Esophagus muscularis mucosa (tissue), 4 donors: ENCODE measurements at regions not wholly inside any gene's neighbourhood (a gene's known extent, or its start where the extent isn't known, plus 50 kb on each side); places are given as distances from the start of the nearest gene placed in this dataset.
"Not testable (repeated sequence)": the region's sequence is repeated elsewhere in the genome, so short reads cannot be mapped to it uniquely, and the experiment has no call there.

ENCODE experiments used
- DNase-seq: peaks from one replicate; pipeline ENCODE4 v3.0.0-alpha.2; 2017; ENCODE audit errors: extremely low spot score
- H3K27ac ChIP-seq, 4 donors: fragments of 200-600 bp; sonication (generic); replicated peaks in 1 of 4; 1 replicate in 3 of 4; 2 replicates in 1 of 4; pipeline ENCODE4 v1.5.1; 2016 to 2019; ENCODE audit warnings: mild to moderate bottlenecking in 1 of 4
- H3K27me3 ChIP-seq, 4 donors: fragments of 200-600 bp; sonication (generic); one replicate each; pipeline versions ENCODE4 v1.5.1 to v1.6.0; 2016 to 2019
- H3K36me3 ChIP-seq, 4 donors: fragments of 200-600 bp; sonication (generic); one replicate each; pipeline ENCODE4 v1.5.1; 2016 to 2019
- H3K4me1 ChIP-seq, 4 donors: fragments of 200-600 bp; sonication (generic); one replicate each; pipeline ENCODE4 v1.5.1; 2016 to 2019
- H3K4me3 ChIP-seq, 4 donors: fragments of 200-600 bp; sonication (generic); 1 replicate in 2 of 4; 2 replicates in 2 of 4; pipeline ENCODE4 v1.5.1; 2016 to 2019; ENCODE audit warnings: mild to moderate bottlenecking in 4 of 4, moderate library complexity in 1 of 4
- H3K9me3 ChIP-seq, 4 donors: fragments of 200-600 bp; sonication (generic); 1 replicate in 3 of 4; 2 replicates in 1 of 4; pipeline ENCODE4 v1.5.1; 2016 to 2019
- EP300 ChIP-seq: sonication (generic); formaldehyde crosslinking; IDR thresholded peaks from one replicate; pipeline ENCODE4 v1.6.1; 2017; ENCODE audit warnings: antibody characterized with exemption
- POLR2A ChIP-seq: fragments of 450-650 bp; IDR thresholded peaks from one replicate; pipeline ENCODE4 v1.6.1; 2017; ENCODE audit warnings: antibody characterized with exemption, moderate library complexity, mild to moderate bottlenecking, low read depth
- POLR2AphosphoS5 ChIP-seq, 2 donors: sonication (generic); formaldehyde crosslinking; IDR thresholded peaks; one replicate each; pipeline ENCODE4 v1.6.1; 2017; ENCODE audit warnings: antibody characterized with exemption in 2 of 2
- WGBS: methylation state at CpG from one replicate; pipeline ENCODE4 v1.1.5; 2018; 5-methylcytosine and 5-hydroxymethylcytosine counted together
- intact Hi-C: fragments of 100-400 bp; cut with DNase I; formaldehyde crosslinking; loops from one replicate; pipeline ENCODE4 v1.15.1; 2023
- TF ChIP-seq, protein P1 (sequence below), 3 experiments: fragments of 200-600 bp in 2 of 3; fragments of 450-650 bp in 1 of 3; sonication (generic) in 2 of 3; IDR thresholded peaks; one replicate each; pipeline ENCODE4 v1.5.1; 2017 to 2019; ENCODE audit warnings: antibody characterized with exemption in 3 of 3, mild to moderate bottlenecking in 2 of 3, moderate library complexity in 1 of 3

DNA sequence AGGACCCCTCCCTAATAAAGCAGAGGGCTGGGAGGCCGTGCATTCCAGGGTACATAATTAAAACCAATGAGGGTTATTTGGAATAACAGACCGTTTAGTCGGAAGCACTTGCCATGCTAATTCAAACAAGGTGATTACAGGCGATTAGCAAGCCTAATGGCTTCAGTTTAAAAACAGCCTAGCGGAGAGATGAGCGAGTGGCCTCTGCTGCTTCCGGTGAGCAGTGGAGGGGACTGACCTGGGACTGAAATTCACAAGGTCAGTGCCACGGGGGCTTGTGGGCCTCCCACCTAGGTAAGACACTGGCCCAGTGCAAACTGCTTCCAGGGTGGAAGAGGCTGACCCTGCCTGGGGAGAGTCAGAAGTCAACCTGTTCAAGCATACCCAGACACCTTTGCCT lies 56.8 kb upstream of the ALX4 start:
- intact Hi-C loops: no loop called here
- H3K4me3 ChIP-seq: no peak overlapping the region
- no peak for DNase-seq
- no peaks in the 10 kb centered on the region for H3K36me3 ChIP-seq
- peaks cover 0 to 13% (median 0%) of the 10 kb centered on the region in 4 donors for H3K27me3 ChIP-seq
- peaks cover 0 to 13% (median 5%) of the 10 kb centered on the region in 4 donors for H3K9me3 ChIP-seq
- H3K27ac ChIP-seq: no peak overlapping the region
- H3K4me1 ChIP-seq: no peaks in the 10 kb centered on the region
- WGBS: 66% methylated on average over 8 of the region's 8 CpGs
- TF ChIP-seq POLR2A: no peak
- TF ChIP-seq, protein P1, sequence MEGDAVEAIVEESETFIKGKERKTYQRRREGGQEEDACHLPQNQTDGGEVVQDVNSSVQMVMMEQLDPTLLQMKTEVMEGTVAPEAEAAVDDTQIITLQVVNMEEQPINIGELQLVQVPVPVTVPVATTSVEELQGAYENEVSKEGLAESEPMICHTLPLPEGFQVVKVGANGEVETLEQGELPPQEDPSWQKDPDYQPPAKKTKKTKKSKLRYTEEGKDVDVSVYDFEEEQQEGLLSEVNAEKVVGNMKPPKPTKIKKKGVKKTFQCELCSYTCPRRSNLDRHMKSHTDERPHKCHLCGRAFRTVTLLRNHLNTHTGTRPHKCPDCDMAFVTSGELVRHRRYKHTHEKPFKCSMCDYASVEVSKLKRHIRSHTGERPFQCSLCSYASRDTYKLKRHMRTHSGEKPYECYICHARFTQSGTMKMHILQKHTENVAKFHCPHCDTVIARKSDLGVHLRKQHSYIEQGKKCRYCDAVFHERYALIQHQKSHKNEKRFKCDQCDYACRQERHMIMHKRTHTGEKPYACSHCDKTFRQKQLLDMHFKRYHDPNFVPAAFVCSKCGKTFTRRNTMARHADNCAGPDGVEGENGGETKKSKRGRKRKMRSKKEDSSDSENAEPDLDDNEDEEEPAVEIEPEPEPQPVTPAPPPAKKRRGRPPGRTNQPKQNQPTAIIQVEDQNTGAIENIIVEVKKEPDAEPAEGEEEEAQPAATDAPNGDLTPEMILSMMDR (IDR thresholded peaks at IDR 0.05): no peak

DNA sequence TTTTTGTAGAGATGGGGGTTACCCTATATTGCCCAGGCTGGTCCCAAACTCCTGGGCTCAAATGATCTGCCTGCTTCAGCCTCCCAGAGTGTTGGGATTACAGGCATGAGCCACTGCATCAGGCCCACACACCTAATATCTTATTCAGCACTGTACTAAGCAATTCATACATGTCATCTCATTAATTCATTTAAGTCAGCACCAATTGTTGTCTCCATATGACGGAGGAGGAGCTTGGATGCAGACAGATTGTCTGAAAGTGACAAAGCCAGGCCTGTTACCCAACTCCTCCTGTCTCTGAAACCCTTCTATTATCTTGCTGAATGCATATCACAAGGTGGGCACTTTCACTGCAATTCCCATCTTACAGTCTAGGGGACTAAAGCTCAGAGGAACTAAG lies 57.5 kb upstream of the ALX4 start:
- peaks cover 0 to 9% (median 0%) of the 10 kb centered on the region in 4 donors for H3K27me3 ChIP-seq
- H3K4me1 ChIP-seq: no peaks in the 10 kb centered on the region
- 69% methylated on average over 1 of the region's 1 CpG for WGBS
- no peak overlapping the region for H3K4me3 ChIP-seq
- no peaks in the 10 kb centered on the region for H3K36me3 ChIP-seq
- no peak overlapping the region for H3K27ac ChIP-seq
- peaks cover 0 to 13% (median 5%) of the 10 kb centered on the region in 4 donors for H3K9me3 ChIP-seq
- TF ChIP-seq EP300 (no peak), POLR2A (no peak)
- TF ChIP-seq, protein P1 (IDR thresholded peaks at IDR 0.05): no peak
- no peak for DNase-seq
- intact Hi-C loops: no loop called here

DNA sequence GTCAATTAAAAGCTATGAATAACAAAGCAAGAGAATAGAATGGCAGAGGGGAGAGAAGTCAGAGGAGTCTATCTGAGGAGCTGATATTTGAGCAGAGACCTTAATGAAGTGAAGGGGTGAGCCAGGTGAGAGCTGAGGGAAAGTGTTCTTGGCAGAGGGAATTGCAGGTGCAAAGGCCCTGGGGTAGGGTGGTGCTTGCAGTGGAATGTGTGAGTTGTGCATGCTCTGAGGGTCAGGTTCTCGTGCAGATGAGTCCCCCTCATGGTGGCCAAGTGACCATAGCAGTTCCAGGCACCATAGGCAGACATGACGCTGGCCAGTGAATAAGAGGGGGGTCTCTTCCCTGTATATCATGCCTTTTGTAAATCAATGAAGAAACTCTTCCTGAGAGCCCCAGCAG lies 58.9 kb upstream of the ALX4 start:
- no peak for DNase-seq
- Histone ChIP-seq H3K9me3 (peaks cover 0 to 5% (median 2%) of the 10 kb centered on the region in 4 donors), H3K4me3 (no peak overlapping the region), H3K27me3 (peaks cover 0 to 6% (median 0%) of the 10 kb centered on the region in 4 donors), H3K4me1 (no peaks in the 10 kb centered on the region), H3K27ac (no peak overlapping the region), H3K36me3 (no peaks in the 10 kb centered on the region)
- intact Hi-C loops: no loop called here
- TF ChIP-seq, protein P1 (IDR thresholded peaks at IDR 0.05): no peak
- TF ChIP-seq POLR2AphosphoS5 (IDR thresholded peaks at IDR 0.05): no peak
- TF ChIP-seq POLR2A: no peak
- no peak for TF ChIP-seq EP300
- WGBS: 86% methylated on average over 1 of the region's 2 CpGs

DNA sequence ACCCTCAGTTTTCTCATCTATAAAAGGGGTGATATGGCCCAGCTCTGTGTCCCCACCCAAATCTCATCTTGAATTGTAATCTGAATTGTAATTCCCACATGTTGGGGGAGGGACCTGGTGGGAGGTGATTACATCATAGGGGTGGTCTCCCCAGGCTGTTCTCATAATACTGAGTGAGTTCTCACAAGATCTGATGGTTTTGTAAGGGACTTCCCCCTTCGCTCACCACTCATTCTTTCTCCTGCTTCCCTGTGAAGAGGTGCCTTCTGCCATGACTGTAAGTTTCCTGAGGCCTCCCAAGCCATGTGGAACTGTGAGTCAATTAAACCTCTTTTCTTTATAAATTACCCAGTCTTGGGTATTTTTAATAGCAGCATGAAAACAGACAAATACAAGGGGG lies 61.1 kb upstream of the ALX4 start:
- H3K36me3 ChIP-seq, intact Hi-C loops, H3K9me3 ChIP-seq, H3K27me3 ChIP-seq, H3K4me1 ChIP-seq, H3K27ac ChIP-seq, DNase-seq, H3K4me3 ChIP-seq: not testable (repeated sequence)
- WGBS: 90% methylated on average over 1 of the region's 1 CpG

DNA sequence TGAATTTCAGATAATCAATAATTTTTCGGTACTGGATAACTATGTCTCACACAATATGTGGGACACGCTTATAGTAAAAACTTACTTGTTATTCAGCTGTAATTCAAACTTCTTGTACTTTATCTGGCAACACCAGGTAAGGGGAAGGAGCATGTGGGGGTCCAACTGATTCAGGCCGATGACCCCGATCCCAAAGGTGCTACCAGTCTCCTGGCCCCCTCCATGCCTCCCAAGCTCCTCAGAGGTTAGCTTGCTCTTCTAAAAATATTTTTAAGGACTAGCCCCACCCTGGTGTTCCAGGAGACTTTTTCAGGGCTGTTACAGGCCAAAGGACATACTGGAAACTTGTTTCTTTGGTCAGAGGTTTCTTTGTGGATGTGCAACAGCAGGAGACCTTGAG lies 61.8 kb upstream of the ALX4 start:
- no peak overlapping the region for H3K4me3 ChIP-seq
- TF ChIP-seq EP300 (no peak), POLR2AphosphoS5 (IDR thresholded peaks at IDR 0.05) (no peak), POLR2A (no peak)
- TF ChIP-seq, protein P1 (IDR thresholded peaks at IDR 0.05): no peak
- no peaks in the 10 kb centered on the region for H3K36me3 ChIP-seq
- peaks cover 0 to under 1% (median 0%) of the 10 kb centered on the region in 4 donors for H3K9me3 ChIP-seq
- intact Hi-C loops: no loop called here
- DNase-seq: no peak
- no peaks in the 10 kb centered on the region for H3K4me1 ChIP-seq
- H3K27ac ChIP-seq: no peak overlapping the region
- no peaks in the 10 kb centered on the region for H3K27me3 ChIP-seq
- WGBS: 95% methylated on average over 4 of the region's 4 CpGs
